ENCODE measurements at regions not wholly inside any gene's neighbourhood (a gene's known extent, or its start where the extent isn't known, plus 50 kb on each side); places are given as distances from the start of the nearest gene placed in this dataset.
"Not testable (repeated sequence)": the region's sequence is repeated elsewhere in the genome, so short reads cannot be mapped to it uniquely, and the experiment has no call there.

DNA sequence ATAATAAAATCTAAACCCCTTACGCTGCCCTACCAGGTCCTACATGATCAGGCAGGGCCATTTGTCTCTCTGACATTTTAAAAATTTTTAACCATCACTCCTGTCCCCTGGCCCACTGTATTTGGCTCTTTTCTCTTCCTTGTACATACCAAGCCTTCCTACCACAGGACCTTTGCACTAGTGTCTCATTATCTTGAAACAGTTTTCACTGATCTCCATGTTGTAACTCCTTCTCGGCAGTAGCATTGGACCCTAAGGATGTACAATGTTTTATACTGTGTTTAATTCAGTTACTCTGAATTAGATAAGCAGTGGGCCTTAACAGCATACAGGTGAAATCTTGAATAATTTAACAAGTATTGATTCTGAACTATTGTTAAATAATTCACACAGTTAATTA, 330.7 kb downstream of the UTRN start:
- DNase-seq (ENCODE audit: low read depth, low spot score) = no peak

DNA sequence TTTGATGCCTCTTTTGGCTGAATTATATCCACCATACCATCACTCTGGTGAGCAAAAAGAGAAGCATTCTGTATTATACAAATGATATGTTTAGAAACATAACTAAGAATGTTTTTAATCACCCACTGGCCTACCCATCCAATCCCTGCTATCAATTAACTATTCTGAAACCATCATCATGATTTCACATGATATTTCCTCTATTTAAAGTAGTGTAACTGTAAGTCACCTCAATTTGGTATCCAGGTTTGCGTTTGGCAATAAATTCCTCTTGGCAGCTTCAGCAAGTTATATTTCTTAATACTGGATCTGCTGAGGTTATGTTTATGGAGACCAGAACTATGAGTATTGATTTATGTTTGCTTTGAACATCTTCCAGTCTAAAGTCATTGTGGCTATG, 332.1 kb downstream of the UTRN start:
- no peak for DNase-seq (ENCODE audit: low read depth, low spot score)

DNA sequence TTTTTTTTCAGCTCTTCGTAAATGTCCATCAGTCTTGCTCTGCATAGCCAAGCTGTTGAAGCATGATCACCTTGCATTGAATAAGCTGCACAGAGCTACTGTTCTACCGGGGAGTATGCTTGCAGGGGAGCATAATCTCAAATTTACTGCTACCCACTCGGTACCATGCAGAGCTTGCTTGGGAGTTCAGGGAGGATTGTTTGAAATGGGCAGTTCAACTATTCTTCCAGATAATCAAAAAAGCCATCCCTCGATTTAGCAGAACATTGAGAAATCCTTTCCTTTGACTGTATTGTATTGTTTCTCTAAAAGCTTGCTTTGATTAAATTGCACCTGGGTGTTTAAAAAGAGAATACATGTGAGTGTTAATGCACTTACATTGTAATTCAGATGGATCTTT, 332.6 kb downstream of the UTRN start:
- DNase-seq (ENCODE audit: low read depth, low spot score) = no peak

DNA sequence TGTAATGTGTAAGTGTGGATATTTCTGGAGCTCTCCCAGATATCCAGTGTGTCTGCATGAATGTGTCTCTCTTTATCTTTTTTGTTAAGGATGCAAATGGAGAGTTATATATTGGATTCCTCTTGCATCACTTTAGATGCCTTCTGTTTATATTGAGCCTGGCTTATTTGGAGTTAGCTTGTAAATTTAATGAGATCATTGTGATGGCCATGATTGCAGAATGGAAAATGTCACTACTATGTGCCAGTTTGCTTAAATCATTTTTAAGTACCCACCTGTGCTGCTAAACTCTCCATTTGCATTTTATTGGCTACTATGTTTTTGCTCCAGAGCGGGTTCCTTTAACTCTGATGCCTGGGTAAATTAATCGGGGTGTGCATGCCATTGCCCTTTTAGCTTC, 334.8 kb downstream of the UTRN start:
- DNase-seq (ENCODE audit: low read depth, low spot score) = no peak

DNA sequence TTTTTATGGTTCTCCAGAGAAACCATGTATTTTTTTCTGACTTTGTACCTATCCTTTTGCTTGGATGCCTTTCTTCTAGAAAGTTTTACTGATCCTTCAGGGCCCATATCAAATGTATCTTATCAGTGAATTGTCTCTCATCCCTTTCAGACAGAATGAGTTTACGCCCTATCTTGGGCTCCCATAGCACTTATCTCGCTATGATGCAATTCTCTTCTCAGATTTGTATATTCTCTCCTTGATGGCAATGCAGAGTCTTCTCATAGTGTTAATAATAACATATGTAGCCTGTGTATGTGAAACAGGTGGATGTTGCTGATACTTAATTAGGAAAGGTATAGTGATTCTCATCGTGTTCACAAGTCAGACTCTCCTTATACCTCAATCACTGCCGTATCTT, 336.2 kb downstream of the UTRN start:
- no peak for DNase-seq (ENCODE audit: low read depth, low spot score)

DNA sequence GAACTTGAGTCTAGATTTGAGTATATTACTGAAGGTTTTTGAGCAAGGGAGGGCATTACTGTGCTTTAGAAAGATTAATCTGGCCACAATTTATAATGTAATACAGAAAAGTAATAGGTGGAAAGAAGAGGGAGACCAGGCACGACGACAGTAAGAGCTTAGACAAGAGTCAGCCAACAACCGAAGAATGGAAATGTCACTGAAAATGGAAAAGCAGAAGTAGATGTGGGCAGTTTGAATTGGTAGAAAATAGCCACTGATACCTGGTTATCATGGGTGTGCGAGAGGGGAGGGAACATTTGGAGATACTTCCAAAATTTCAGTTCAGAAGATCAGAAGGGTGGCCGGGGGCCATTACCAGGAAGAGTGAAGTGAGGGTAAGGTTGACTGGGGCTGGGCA, 339.1 kb downstream of the UTRN start:
- DNase-seq (ENCODE audit: low read depth, low spot score) = no peak

DNA sequence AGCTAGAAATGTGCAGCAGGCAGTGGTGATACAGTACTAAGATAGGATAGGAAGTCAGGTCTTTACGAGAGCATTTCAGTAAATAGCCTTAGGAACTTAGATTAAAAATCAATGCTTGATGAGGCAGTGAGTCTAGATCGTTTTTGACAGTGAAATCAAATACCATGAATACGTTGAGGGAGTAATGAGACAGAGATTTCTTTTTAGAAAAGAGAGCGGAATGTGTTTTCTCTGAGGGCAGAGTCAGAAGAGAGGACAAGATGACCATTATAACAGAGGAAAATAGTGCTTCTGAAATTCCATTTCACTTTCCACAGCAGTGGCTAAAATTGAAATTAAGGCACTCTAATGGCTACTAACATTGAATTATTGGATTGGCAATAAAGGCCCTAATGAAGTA, 339.6 kb downstream of the UTRN start:
- DNase-seq (ENCODE audit: low read depth, low spot score) = no peak

DNA sequence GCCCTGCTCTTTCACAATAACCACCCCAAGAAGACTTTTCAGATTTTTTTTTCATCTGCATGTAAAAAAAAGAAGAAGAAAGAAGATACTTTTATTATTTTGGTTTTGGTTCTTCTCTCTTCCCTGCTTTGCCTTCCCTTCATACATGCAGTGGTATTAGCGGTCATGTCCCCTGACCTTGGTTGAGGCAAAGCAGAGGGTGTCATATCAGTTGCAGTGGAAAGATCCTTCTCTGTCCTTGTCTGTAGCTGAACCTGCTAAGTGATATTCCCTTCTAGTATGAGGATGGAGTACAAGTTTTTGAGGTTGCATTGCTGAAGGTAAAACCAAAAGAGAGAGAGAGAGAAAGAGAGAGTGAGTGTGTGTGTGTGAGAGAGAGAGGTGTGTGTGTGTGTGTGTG, 345.7 kb downstream of the UTRN start:
- no peak for DNase-seq (ENCODE audit: low read depth, low spot score)

DNA sequence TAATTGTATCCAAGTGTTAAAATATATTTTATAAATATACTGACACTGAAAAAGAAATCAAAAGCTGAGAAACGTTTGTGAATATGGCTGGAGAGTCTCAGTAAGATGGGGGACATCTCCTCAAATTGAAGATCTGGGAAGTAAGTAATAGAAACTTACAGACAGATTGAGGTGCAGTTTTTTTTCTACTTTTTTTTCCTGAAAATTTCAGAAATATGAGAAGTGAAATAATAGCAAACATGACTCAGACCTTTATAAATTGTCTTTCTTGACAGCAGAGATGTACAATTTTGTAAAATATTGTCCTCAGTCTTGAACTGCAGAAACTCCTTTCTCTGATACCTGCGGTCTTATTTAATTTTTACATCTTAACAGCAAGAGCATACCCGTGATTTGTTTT, 347.1 kb downstream of the UTRN start:
- DNase-seq (ENCODE audit: low read depth, low spot score) = no peak

DNA sequence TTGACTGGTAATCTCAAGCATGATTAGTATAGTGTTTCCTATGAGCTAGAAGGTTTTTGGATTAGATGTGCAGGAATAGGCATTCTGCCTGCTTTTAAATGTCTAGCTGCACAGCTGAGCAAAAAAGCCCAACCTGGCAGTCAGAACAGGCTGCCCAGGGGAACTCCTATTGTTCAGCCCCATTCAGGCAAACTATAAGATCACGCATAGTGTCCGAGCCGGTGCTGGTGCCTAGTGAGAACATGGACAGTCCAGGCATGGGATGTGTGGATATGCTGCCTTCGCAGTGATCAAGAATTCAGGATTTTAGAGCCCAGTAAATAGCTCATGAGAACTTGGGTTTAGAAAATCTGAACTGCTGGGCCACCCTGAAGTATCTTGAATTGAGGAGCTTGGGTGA, 348.8 kb downstream of the UTRN start:
- DNase-seq (ENCODE audit: low read depth, low spot score) = no peak

DNA sequence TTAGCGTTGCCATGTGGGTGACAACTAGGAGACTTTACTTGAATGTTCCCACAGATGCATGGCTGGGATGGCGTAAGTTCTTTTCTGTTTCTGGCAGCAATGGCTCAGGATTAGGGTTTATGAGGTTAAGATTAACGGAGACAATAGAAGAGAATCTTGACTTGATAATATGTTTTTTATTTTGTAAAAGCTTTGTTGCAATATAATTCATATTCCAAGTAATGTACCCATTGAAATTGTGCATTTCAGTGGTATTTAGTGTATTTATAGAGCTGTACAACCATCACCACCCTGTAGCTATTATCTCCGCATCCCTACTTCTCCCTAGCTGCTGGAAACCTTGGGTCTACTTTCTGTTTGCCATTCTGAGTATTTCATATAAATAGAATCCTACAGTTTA, 349.2 kb downstream of the UTRN start:
- DNase-seq (ENCODE audit: low read depth, low spot score) = no peak

DNA sequence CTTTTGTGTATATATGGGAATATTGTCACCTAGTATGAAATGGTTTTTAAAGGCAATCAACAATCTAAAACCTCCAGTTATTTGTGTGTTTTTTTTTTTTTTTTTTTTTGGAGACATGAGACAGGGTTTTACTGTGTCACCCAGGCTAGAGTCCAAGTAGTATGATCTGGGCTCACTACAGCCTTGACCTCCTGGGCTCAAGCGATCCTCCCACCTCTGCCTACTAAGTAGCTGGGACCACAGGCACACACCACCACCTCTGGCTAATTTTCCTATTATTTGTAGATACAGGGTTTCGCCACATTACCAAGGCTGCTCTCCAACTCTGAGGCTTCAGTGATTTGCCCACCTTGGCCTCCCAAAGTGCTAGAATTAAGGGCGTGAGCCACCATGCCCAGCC, 349.9 kb downstream of the UTRN start:
- no peak for DNase-seq (ENCODE audit: low read depth, low spot score)

DNA sequence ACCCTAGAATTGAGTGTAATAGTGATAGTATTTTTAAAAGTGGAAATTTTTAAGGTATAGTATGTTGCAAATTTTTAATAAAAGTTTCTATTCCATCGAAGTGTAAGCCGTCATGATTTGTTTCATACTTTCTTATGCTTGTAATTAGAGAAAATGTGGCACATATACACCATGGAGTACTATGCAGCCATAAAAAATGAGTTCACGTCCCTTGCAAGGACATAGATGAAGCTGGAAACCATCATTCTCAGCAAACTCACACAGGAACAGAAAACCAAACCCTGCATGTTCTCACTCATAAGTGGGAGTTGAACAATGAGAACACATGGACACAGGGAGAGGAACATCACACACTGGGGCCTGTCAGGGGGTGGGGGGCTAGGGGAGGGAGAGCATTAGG, 350.9 kb downstream of the UTRN start:
- DNase-seq (ENCODE audit: low read depth, low spot score) = not testable (repeated sequence)

DNA sequence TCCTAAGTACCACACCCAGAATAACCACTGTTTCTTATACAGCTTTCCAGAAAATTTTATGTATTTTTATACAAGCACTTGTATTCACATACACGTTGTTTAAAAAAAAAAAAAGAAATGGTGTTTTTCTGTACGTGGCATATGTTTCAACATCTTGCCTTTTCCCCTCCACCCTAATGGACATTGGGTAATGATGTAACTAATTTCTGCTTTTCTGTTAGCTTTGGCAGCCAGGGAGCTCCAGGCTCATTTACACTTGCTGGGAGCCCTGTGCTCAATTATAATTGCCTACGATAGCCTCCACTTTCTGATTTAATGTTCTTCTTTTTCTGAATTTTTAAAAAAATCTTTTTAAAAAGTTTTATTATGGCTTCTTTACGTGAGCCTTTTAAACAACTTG, 352.4 kb downstream of the UTRN start:
- DNase-seq (ENCODE audit: low read depth, low spot score) = no peak

DNA sequence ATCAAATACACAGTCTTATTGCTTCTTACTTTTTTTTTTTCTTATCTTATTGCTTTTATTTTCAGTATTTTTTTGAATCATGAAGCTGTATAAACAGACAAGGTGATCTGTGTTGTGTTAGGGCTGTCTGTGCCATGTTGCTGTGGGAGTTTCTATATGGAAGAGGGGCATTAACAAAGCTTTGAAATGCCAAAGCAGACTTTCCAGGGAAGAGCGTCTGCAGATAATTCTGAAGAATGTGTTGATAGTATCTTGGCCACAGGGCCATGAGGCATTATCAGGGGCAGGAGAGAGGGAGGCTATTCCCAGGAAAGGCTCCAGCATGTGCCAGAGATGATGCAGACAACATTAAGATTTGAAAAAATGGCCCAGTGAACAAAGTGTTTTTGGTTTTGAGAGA, 354.5 kb downstream of the UTRN start:
- DNase-seq (ENCODE audit: low read depth, low spot score) = no peak

DNA sequence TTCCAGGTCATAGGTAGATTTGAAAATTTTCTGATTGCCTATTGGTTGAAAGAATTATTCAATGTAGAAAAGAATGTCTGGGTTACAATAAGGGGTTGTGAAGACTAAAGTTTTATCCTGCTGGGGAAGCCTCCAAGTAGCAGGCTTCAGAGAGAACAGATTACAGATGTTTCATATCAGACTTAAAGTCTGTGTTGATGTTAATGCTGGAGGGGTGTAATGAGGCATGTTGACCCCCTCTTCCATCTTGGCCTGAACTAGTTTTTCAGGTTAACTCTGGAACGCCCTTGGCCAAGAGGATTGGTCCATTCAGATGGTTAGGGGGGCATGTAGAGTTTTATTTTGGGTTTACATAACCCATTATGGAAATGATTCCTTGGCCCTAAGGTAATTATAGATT, 356.2 kb downstream of the UTRN start:
- DNase-seq (ENCODE audit: low read depth, low spot score) = no peak

DNA sequence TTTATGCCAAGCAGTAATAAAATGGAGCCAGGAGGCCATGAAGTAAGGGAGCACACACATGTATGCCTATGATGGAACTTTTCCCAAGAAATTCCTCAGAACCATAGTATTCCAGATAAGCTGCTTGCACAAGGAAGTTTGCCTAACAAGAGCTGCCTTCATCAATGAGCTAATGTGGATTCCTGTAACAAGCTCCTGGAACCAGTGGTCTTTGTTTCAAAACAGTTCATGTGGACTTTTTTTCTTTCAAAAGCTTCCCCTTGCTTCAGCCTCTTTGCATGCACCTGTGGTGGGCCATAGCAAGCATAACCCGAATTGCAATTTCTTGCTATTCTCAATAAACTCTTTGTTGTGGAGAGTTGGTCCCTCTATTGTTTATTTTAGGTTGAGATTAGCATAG, 359.6 kb downstream of the UTRN start:
- no peak for DNase-seq (ENCODE audit: low read depth, low spot score)

DNA sequence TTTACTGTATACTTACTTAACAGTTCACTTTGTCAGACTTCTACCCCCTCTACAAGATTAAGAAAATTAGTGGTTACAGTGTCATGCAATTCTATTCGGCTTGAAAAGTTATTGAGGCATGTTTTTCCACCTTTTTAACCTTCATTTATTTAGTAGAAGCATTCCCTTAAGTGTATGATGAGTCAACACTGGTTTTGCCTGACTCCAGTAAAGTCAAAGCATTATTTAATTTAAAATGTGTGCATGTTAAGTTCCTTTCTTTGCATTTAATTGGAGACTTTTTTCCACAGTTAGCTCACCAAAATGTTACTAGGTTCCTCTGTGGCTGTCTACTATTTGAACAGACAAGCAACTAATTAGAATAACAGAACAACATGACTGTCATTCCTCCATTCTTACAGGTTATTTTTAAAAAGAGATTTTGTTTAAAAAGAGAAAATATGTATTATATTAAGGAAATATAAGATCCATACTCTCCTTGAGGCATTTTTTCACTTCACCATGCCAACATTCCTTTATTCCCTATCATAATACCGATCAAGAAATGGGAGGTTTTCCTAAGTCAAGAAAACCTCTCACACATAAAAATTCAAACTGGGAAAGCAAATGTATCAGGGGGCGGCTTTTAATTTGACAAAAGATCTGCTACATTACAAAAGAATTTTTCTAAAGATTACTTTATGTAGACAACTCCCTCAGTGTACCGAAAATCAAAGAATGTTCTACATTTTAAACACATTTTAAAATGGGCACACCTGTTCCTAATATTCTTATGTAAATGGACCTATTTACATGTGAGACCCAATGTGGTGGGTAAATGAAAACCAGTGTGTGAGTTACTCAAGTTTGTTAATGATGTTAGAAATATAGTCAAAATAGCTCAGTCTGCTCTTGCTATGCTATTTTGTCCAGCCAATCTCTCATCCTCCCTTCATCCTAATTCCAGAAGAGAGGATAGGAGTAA, 361.2 kb downstream of the UTRN start:
- no peak for DNase-seq (ENCODE audit: low read depth, low spot score)

DNA sequence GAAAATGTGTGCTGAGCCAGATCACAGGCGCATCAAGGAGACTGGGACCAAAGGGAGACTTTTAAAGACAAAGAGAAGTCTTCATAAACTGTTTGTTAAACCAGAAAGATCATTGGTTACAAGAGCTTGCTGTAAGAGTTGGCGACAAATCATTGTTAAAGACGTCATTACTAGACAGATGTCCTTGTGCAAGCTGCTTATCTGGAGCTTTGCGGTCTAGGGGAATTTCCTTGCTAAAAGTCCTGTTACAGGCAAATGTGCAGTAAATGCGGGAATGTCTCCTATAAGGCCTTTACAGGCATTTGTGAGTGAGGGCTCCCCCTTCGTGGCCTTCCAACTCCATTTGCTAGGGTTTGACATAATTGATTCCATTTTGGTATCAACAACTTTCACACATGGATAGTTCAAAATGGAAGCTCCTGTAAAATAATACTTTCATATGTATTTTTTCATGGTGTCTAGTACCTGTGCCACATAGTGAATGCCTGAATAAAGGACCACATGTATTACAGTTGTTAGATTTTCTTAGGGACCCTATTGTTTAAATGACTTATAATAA, 362.4 kb downstream of the UTRN start:
- DNase-seq (ENCODE audit: low read depth, low spot score) = no peak

DNA sequence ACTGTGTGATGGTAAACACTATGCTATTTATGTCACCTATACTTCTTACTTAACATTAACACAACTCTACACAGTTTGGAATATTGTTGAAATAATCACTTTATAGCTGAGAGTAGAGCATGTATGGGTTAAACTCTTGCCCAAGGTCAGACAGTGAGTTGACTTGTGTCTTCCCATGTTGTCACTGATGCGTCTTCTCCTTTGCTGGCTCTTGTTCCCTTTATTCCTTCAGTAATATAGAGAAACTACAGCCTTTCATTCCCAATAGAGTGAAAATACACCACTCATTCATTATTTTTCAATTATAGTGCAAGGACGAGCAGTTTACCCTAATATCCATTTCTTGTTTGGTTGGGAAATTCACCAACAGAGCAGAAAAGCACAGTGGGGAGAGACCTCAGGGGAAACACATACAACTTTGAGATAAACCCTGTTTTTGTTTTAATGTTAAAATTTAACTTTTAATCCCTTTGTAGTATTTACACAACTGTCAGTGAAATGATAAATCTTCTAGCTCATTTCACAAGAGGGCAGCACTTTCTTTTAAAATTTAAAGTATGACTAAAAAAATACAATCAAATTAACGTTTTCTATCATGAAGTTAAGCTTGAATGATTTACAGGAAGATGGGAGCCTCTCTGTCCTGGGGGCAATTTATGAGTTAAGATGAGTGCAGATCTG, 363.0 kb downstream of the UTRN start:
- DNase-seq (ENCODE audit: low read depth, low spot score) = no peak

DNA sequence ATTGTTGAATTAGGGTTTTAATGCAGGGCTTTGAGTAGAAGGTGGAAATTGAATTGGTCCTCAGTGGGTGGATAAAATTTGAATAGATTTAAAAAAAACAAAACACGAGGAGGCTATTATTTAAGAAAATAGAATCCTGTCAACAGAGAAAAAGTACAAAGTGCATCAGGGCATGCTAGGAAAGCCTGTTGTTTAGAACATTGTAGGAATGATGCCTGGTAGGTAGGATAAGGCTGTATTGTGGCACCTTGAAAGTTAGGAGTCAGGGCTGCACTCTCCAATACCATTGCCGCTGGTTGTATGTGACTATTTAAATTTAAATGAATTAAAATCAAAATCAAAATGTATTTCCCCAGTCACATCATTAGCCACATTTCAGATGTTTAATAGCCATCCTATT, 363.9 kb downstream of the UTRN start:
- no peak for DNase-seq (ENCODE audit: low read depth, low spot score)

DNA sequence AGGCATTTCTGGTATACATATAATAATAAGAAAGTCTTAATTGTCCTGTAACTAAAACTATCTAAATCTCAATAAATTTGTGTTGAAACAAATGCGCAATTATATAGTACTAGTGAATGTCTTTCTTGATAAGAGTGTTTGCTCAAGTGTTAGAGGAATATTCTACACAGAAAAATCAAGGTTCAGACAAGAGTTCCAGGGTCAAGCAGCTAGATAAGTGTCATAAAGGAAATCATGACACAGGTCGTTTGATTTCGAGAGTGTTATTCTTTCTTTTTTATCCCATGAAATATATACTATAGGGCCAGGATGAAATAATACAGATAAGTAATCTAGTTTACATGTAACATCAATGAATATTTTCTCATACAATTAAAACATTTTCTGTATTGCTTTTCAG, 366.1 kb downstream of the UTRN start:
- no peak for DNase-seq (ENCODE audit: low read depth, low spot score)
